SH-SY5Y (cell line): ENCODE measurements at regions not wholly inside any gene's neighbourhood (a gene's known extent, or its start where the extent isn't known, plus 50 kb on each side); places are given as distances from the start of the nearest gene placed in this dataset.

Source experiments
- GATA2 ChIP-seq: IDR thresholded peaks from 2 replicates; pipeline ENCODE4 v1.6.1; 2011; ENCODE audit warnings: mild to moderate bottlenecking, low read depth, low read length
- GATA3 ChIP-seq: IDR thresholded peaks from 2 replicates; pipeline ENCODE4 v1.6.1; 2011; ENCODE audit warnings: low read depth, mild to moderate bottlenecking, low read length, moderate library complexity

- TF ChIP-seq GATA3 (no peak), GATA2 (no peak)
Measured at GRCh38 chr7:49346195-49346899, 422.0 kb downstream of the CDC14C start.

- TF ChIP-seq GATA3 (no peak), GATA2 (no peak)
Measured at GRCh38 chr7:49367072-49367471, 406.4 kb upstream of the VWC2 start.

GRCh38 chr7:49371771-49372170 is 401.7 kb upstream of the VWC2 start:
- TF ChIP-seq GATA2, result no peak
- no peak for TF ChIP-seq GATA3

GRCh38 chr7:49376817-49377375 is 396.5 kb upstream of the VWC2 start:
- TF ChIP-seq GATA2 (no peak), GATA3 (no peak)

GRCh38 chr7:49386792-49387191 is 386.6 kb upstream of the VWC2 start:
- TF ChIP-seq GATA2, result no peak
- no peak for TF ChIP-seq GATA3

GRCh38 chr7:49389871-49390479 is 383.5 kb upstream of the VWC2 start:
- TF ChIP-seq GATA2, result no peak
- no peak for TF ChIP-seq GATA3

GRCh38 chr7:49396229-49396628 is 377.2 kb upstream of the VWC2 start:
- TF ChIP-seq GATA2, result no peak
- TF ChIP-seq GATA3, result no peak

- no peak for TF ChIP-seq GATA3
- no peak for TF ChIP-seq GATA2
Measured at GRCh38 chr7:49397750-49398149, 375.7 kb upstream of the VWC2 start.

GRCh38 chr7:49398236-49398635 is 375.2 kb upstream of the VWC2 start:
- no peak for TF ChIP-seq GATA3
- no peak for TF ChIP-seq GATA2

GRCh38 chr7:49398746-49399145 is 374.7 kb upstream of the VWC2 start:
- TF ChIP-seq GATA3, result no peak
- TF ChIP-seq GATA2, result no peak

- no peak for TF ChIP-seq GATA2
- TF ChIP-seq GATA3, result no peak
Measured at GRCh38 chr7:49400891-49401550, 372.4 kb upstream of the VWC2 start.

- TF ChIP-seq GATA2, result no peak
- no peak for TF ChIP-seq GATA3
Measured at GRCh38 chr7:49403844-49404243, 369.6 kb upstream of the VWC2 start.

- TF ChIP-seq GATA2 (no peak), GATA3 (no peak)
Measured at GRCh38 chr7:49407205-49407604, 366.2 kb upstream of the VWC2 start.

- TF ChIP-seq GATA2 (no peak), GATA3 (no peak)
Measured at GRCh38 chr7:49417034-49417433, 356.4 kb upstream of the VWC2 start.

GRCh38 chr7:49418963-49419362 is 354.5 kb upstream of the VWC2 start:
- TF ChIP-seq GATA2 (no peak), GATA3 (no peak)

GRCh38 chr7:49422564-49422963 is 350.9 kb upstream of the VWC2 start:
- TF ChIP-seq GATA3 (no peak), GATA2 (no peak)
